ENCODE measurements at regions not wholly inside any gene's neighbourhood (a gene's known extent, or its start where the extent isn't known, plus 50 kb on each side); places are given as distances from the start of the nearest gene placed in this dataset.
"Not testable (repeated sequence)": the region's sequence is repeated elsewhere in the genome, so short reads cannot be mapped to it uniquely, and the experiment has no call there.

DNA sequence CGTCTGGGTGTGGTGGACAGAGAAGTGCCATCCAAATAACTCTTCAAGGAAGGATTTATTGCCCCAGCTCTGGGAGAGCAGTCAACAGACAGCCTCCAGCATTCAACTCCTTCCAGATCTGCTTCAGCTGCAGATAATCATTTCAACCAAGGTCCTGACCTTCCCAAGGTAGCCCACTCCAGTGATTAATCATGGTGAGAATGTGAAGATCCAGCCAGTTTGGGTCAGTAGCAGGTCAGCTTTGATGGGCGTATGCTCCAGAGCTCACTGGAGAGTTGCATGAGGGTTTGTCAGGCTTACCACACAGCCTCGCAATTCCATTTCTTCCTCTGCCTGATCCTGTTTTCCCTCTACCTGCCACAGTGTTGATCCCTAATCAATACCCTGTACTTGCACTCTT lies 214.5 kb upstream of the ZRANB2 start:
- H4K20me1 ChIP-seq (ENCODE audit: low read length) = no peaks in the 10 kb centered on the region
- no TSS peak for BruUV-seq (replicated peaks)
- 0 out of 2 replicates have a peak, but pooled peaks cover 4% of the 10 kb centered on the region for H3K27me3 ChIP-seq (ENCODE audit: low read length)
- DNase-seq (no peak), ATAC-seq (no peak)
- H3K36me3 ChIP-seq (ENCODE audit: low read depth, low read length) = no peaks in the 10 kb centered on the region
- H3K4me3 ChIP-seq (ENCODE audit: low read length) = no peak overlapping the region
- H3K27ac ChIP-seq (ENCODE audit: low read length) = no peak overlapping the region
- no peaks in the 10 kb centered on the region for H3K9me2 ChIP-seq (replicated peaks; ENCODE audit: low read length)
- TF ChIP-seq, protein P1, sequence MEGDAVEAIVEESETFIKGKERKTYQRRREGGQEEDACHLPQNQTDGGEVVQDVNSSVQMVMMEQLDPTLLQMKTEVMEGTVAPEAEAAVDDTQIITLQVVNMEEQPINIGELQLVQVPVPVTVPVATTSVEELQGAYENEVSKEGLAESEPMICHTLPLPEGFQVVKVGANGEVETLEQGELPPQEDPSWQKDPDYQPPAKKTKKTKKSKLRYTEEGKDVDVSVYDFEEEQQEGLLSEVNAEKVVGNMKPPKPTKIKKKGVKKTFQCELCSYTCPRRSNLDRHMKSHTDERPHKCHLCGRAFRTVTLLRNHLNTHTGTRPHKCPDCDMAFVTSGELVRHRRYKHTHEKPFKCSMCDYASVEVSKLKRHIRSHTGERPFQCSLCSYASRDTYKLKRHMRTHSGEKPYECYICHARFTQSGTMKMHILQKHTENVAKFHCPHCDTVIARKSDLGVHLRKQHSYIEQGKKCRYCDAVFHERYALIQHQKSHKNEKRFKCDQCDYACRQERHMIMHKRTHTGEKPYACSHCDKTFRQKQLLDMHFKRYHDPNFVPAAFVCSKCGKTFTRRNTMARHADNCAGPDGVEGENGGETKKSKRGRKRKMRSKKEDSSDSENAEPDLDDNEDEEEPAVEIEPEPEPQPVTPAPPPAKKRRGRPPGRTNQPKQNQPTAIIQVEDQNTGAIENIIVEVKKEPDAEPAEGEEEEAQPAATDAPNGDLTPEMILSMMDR (conservative IDR thresholded peaks at IDR 0.05; ENCODE audit: low read depth, low read length) = no peak
- TF ChIP-seq EZH2 (IDR thresholded peaks at IDR 0.05; ENCODE audit: low read length, unreplicated experiment) (no peak), EZH2phosphoT487 (IDR thresholded peaks at IDR 0.05; ENCODE audit: borderline replicate concordance, low read length) (no peak)
- H3K79me2 ChIP-seq (ENCODE audit: low read length) = no peaks in the 10 kb centered on the region
- H2AFZ ChIP-seq (ENCODE audit: low read length) = no peak overlapping the region
- POLR2A ChIA-PET (ENCODE audit: unreplicated experiment) = no interaction called here
- H3K9ac ChIP-seq (ENCODE audit: low read length) = no peak overlapping the region
- no peaks in the 10 kb centered on the region for H3K9me3 ChIP-seq (ENCODE audit: low read length)
- no peak overlapping the region for H3K4me2 ChIP-seq (ENCODE audit: low read length)
- intact Hi-C loops (cut with micrococcal nuclease) = no loop called here
- CTCF ChIA-PET = no interaction called here
- H3F3A ChIP-seq (ENCODE audit: low read length, unreplicated experiment) = no peaks in the 10 kb centered on the region
- no peaks in the 10 kb centered on the region for H3K4me1 ChIP-seq (ENCODE audit: insufficient read depth, low read length)

DNA sequence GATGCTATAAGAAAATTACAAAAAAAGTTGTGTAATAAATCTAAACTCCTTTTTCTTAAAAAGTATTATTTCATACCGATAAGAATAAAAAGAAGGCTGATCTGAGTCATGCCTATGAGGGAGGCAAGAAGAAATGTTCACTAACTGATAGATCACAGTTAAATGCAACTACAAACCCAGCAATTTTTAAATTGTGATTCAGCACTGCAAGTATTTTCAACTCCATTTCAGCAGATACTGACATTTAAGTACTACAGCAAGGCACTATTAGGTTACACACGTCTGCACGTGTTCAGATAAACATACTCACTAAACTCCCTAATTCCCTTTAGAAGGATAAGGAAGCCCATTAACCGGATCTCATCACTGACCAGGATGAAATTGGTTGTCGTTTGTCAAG lies 213.3 kb upstream of the ZRANB2 start:
- Histone ChIP-seq H3K4me1 (ENCODE audit: insufficient read depth, low read length) (no peaks in the 10 kb centered on the region), H3K4me3 (ENCODE audit: low read length) (no peak overlapping the region), H3K9ac (ENCODE audit: low read length) (no peak overlapping the region), H3K27ac (ENCODE audit: low read length) (no peak overlapping the region), H3K4me2 (ENCODE audit: low read length) (no peak overlapping the region), H3F3A (ENCODE audit: low read length, unreplicated experiment) (no peaks in the 10 kb centered on the region), H3K9me3 (ENCODE audit: low read length) (no peaks in the 10 kb centered on the region), H3K36me3 (ENCODE audit: low read depth, low read length) (no peaks in the 10 kb centered on the region), H2AFZ (ENCODE audit: low read length) (no peak overlapping the region), H3K79me2 (ENCODE audit: low read length) (no peaks in the 10 kb centered on the region), H3K9me2 (replicated peaks; ENCODE audit: low read length) (no peaks in the 10 kb centered on the region), H4K20me1 (ENCODE audit: low read length) (no peaks in the 10 kb centered on the region), H3K27me3 (ENCODE audit: low read length) (0 out of 2 replicates have a peak, but pooled peaks cover 4% of the 10 kb centered on the region)
- no TSS peak for BruUV-seq (replicated peaks)
- TF ChIP-seq EZH2 (IDR thresholded peaks at IDR 0.05; ENCODE audit: low read length, unreplicated experiment) (no peak), EZH2phosphoT487 (IDR thresholded peaks at IDR 0.05; ENCODE audit: borderline replicate concordance, low read length) (no peak)
- TF ChIP-seq, protein P1 (conservative IDR thresholded peaks at IDR 0.05; ENCODE audit: low read depth, low read length) = no peak
- intact Hi-C loops (cut with micrococcal nuclease) = no loop called here
- CTCF ChIA-PET = no interaction called here
- no peak for DNase-seq
- no peak for ATAC-seq
- POLR2A ChIA-PET (ENCODE audit: unreplicated experiment) = no interaction called here

DNA sequence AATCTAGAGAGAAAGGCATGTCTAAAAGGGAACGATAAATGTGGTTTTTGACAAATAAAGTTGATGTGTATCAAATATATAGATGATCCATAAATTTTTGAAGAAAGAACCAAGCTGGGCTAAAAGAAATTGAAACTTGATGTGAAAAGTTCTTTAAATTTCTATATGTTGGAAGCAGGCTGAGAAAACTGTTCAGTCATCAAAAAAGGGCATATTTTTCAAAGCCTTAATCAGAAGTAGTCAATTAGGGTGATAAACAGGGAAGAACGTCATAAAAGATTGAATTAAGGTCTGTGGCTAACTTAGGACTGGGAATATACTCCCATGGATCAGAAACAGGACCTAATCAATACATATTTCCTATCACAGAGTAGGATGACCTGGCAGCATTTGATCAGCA lies 211.4 kb upstream of the ZRANB2 start:
- Histone ChIP-seq H3K27ac (ENCODE audit: low read length) (no peak overlapping the region), H3K4me1 (ENCODE audit: insufficient read depth, low read length) (no peaks in the 10 kb centered on the region), H3F3A (ENCODE audit: low read length, unreplicated experiment) (no peaks in the 10 kb centered on the region), H3K9me3 (ENCODE audit: low read length) (no peaks in the 10 kb centered on the region), H3K36me3 (ENCODE audit: low read depth, low read length) (no peaks in the 10 kb centered on the region), H2AFZ (ENCODE audit: low read length) (no peak overlapping the region), H3K4me2 (ENCODE audit: low read length) (no peak overlapping the region), H3K9ac (ENCODE audit: low read length) (no peak overlapping the region), H3K79me2 (ENCODE audit: low read length) (no peaks in the 10 kb centered on the region), H4K20me1 (ENCODE audit: low read length) (no peaks in the 10 kb centered on the region), H3K4me3 (ENCODE audit: low read length) (no peak overlapping the region), H3K9me2 (replicated peaks; ENCODE audit: low read length) (no peaks in the 10 kb centered on the region), H3K27me3 (ENCODE audit: low read length) (0 out of 2 replicates have a peak, but pooled peaks cover 1% of the 10 kb centered on the region)
- POLR2A ChIA-PET (ENCODE audit: unreplicated experiment) = no interaction called here
- CTCF ChIA-PET = no interaction called here
- no peak for DNase-seq
- TF ChIP-seq, protein P1 (conservative IDR thresholded peaks at IDR 0.05; ENCODE audit: low read depth, low read length) = no peak
- TF ChIP-seq EZH2phosphoT487 (IDR thresholded peaks at IDR 0.05; ENCODE audit: borderline replicate concordance, low read length) = no peak
- TF ChIP-seq EZH2 (IDR thresholded peaks at IDR 0.05; ENCODE audit: low read length, unreplicated experiment) = no peak
- intact Hi-C loops (cut with micrococcal nuclease) = no loop called here
- ATAC-seq = no peak
- BruUV-seq (replicated peaks) = no TSS peak

DNA sequence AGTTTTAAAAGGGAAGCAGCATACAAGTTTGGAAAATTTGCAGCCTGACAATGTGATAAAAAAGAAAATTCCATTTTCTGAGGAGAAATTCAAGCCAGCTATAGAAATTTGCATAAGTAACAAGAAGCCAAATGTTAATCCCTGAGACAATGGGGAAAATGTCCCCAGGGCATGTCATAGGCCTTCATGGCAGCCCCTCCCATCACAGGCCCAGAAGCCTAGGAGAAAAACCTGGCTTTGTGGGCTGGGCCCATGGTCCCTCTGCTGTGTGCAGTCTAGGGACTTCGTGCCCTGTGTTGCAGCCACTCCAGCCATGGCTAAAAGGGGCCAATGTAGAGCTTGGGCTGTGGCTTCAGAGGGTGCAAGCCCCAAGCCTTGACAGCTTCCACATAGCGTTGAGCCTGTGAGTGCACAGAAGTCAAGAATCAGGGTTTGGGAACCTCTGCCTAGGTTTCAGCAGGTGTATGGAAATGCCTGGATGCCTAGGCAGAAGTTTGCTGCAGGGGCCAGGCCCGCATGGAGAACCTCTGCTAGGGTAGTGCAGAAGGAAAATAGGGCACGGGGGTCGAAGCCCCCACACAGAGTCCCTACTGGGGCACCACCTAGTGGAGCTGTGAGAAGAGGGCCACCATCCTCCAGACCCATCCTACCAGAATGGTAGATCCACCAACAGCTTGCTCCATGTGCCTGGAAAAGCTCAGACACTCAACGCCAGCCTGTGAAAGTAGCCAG lies 209.8 kb upstream of the ZRANB2 start:
- intact Hi-C loops (cut with micrococcal nuclease); POLR2A ChIA-PET (ENCODE audit: unreplicated experiment); H3K27ac ChIP-seq (ENCODE audit: low read length); BruUV-seq (replicated peaks); H4K20me1 ChIP-seq (ENCODE audit: low read length); H3K4me3 ChIP-seq (ENCODE audit: low read length); H2AFZ ChIP-seq (ENCODE audit: low read length); H3K79me2 ChIP-seq (ENCODE audit: low read length); CTCF ChIA-PET; H3K9me2 ChIP-seq (replicated peaks; ENCODE audit: low read length); H3K4me2 ChIP-seq (ENCODE audit: low read length); DNase-seq; H3K4me1 ChIP-seq (ENCODE audit: insufficient read depth, low read length); H3K36me3 ChIP-seq (ENCODE audit: low read depth, low read length); H3K27me3 ChIP-seq (ENCODE audit: low read length); H3K9me3 ChIP-seq (ENCODE audit: low read length); ATAC-seq; H3K9ac ChIP-seq (ENCODE audit: low read length); H3F3A ChIP-seq (ENCODE audit: low read length, unreplicated experiment): not testable (repeated sequence)

All from PC-3 (cell line).